GM19372 (cell line): ENCODE measurements at regions not wholly inside any gene's neighbourhood (a gene's known extent, or its start where the extent isn't known, plus 50 kb on each side); places are given as distances from the start of the nearest gene placed in this dataset.

Experiments used
- ATAC-seq: cut with Tn5 transposase; IDR thresholded peaks from one replicate; pipeline ENCODE4 v1.9.1; 2021; ENCODE audit warnings: mild to moderate bottlenecking, low read depth, moderate library complexity; ENCODE audit not compliant: unreplicated experiment

- ATAC-seq: no peak
These were observed 267.7 kb upstream of the G2E3 start for GRCh38 chr14:30291216-30291615.

GRCh38 chr14:30292541-30292940 lies 266.4 kb upstream of the G2E3 start:
- ATAC-seq: no peak

- ATAC-seq: no peak
These were observed 263.0 kb upstream of the G2E3 start for GRCh38 chr14:30295980-30296379.

GRCh38 chr14:30296931-30297405 lies 262.0 kb upstream of the G2E3 start:
- no peak for ATAC-seq

- ATAC-seq: no peak
These were observed 260.8 kb upstream of the G2E3 start for GRCh38 chr14:30297876-30298795.

GRCh38 chr14:30299915-30300314 lies 259.0 kb upstream of the G2E3 start:
- ATAC-seq: no peak

GRCh38 chr14:30303350-30303749 lies 255.6 kb upstream of the G2E3 start:
- no peak for ATAC-seq

- no peak for ATAC-seq
These were observed 253.6 kb upstream of the G2E3 start for GRCh38 chr14:30305346-30305745.

- no peak for ATAC-seq
These were observed 249.6 kb upstream of the G2E3 start for GRCh38 chr14:30309405-30309804.

GRCh38 chr14:30312214-30312613 lies 246.7 kb upstream of the G2E3 start:
- ATAC-seq: no peak

- no peak for ATAC-seq
These were observed 241.2 kb upstream of the G2E3 start for GRCh38 chr14:30317729-30318128.

- no peak for ATAC-seq
These were observed 236.1 kb upstream of the G2E3 start for GRCh38 chr14:30322819-30323218.

GRCh38 chr14:30330033-30330432 lies 228.9 kb upstream of the G2E3 start:
- no peak for ATAC-seq

GRCh38 chr14:30330445-30330844 lies 228.5 kb upstream of the G2E3 start:
- ATAC-seq: no peak

- no peak for ATAC-seq
These were observed 227.9 kb upstream of the G2E3 start for GRCh38 chr14:30331030-30331429.

GRCh38 chr14:30332374-30332773 lies 226.6 kb upstream of the G2E3 start:
- no peak for ATAC-seq

GRCh38 chr14:30333934-30334333 lies 225.0 kb upstream of the G2E3 start:
- no peak for ATAC-seq

GRCh38 chr14:30337456-30337855 lies 221.5 kb upstream of the G2E3 start:
- ATAC-seq: no peak

GRCh38 chr14:30339311-30339901 lies 219.6 kb upstream of the G2E3 start:
- no peak for ATAC-seq

- ATAC-seq: no peak
These were observed 218.5 kb upstream of the G2E3 start for GRCh38 chr14:30340495-30340894.

- ATAC-seq: no peak
These were observed 213.4 kb upstream of the G2E3 start for GRCh38 chr14:30345511-30345910.

- no peak for ATAC-seq
These were observed 210.5 kb upstream of the G2E3 start for GRCh38 chr14:30348445-30348844.
